Urinary bladder (tissue), 3 donors: ENCODE measurements at regions not wholly inside any gene's neighbourhood (a gene's known extent, or its start where the extent isn't known, plus 50 kb on each side); places are given as distances from the start of the nearest gene placed in this dataset.

Experiments used
- DNase-seq: peaks from one replicate; pipeline ENCODE4 v3.0.0-alpha.2; 2015; ENCODE audit errors: extremely low spot score
- H3K27ac ChIP-seq: one replicate; pipeline ENCODE4 v1.5.1; 2013; ENCODE audit warnings: low read depth, mild to moderate bottlenecking, moderate library complexity
- H3K36me3 ChIP-seq: one replicate; pipeline ENCODE4 v1.6.1; 2013; ENCODE audit warnings: mild to moderate bottlenecking, moderate library complexity; ENCODE audit not compliant: insufficient read depth
- H3K4me1 ChIP-seq: one replicate; pipeline ENCODE4 v1.6.1; 2013; ENCODE audit warnings: mild to moderate bottlenecking, moderate library complexity; ENCODE audit not compliant: insufficient read depth
- H3K4me3 ChIP-seq: one replicate; pipeline ENCODE4 v1.5.1; 2013; ENCODE audit warnings: low read depth, low read length
- WGBS: extraction: QIAGEN DNeasy Blood & Tissue Kit; methylation state at CpG from one replicate; pipeline ENCODE4 v1.1.7; 2013; 5-methylcytosine and 5-hydroxymethylcytosine counted together
- donor health status: healthy with polysubstance abuse.
- donor health status: healthy.

DNA sequence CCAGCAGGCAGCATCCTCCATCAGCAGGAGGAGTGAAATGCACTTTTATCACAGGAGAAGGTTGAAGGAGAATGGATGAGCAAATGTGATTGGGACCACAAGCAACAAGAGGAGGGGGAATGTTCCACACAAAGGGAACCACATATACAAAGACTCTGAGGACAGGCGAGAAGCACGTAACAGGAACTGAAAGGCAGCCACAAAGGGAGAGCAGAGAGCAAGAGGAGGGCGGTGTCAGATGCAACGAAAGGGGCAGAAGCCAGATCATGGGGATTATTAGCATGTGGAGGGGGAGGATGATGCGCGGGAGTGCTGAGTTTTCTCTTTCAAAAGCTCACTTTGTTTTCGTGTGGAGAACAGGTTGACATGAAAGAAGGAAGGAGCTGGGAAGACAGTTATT is 241.1 kb downstream of the SPTSSA start:
- Histone ChIP-seq H3K27ac (no peak overlapping the region), H3K36me3 (no peaks in the 10 kb centered on the region), H3K4me3 (no peak overlapping the region), H3K4me1 (no peaks in the 10 kb centered on the region)
- 72% methylated on average over 7 of the region's 7 CpGs for WGBS
- DNase-seq: no peak

DNA sequence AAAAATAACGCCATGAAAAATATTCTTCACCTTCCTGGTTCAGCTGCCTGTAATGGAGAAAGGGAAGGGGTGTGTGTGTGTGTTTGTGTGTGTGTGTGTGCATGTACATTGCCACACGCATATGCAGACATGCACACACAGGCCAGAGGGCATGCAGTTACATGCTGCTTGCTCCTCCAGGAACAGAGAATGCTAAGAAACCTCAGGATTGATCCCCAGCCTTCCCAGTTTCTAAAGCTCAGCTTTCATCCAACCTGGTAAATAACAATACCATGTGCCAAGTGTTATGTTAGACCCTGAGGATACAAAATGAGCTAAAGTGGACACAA is 241.7 kb downstream of the SPTSSA start:
- Histone ChIP-seq H3K4me3 (no peak overlapping the region), H3K27ac (no peak overlapping the region), H3K36me3 (no peaks in the 10 kb centered on the region), H3K4me1 (no peaks in the 10 kb centered on the region)
- 46% methylated on average over 2 of the region's 2 CpGs for WGBS
- DNase-seq: no peak

DNA sequence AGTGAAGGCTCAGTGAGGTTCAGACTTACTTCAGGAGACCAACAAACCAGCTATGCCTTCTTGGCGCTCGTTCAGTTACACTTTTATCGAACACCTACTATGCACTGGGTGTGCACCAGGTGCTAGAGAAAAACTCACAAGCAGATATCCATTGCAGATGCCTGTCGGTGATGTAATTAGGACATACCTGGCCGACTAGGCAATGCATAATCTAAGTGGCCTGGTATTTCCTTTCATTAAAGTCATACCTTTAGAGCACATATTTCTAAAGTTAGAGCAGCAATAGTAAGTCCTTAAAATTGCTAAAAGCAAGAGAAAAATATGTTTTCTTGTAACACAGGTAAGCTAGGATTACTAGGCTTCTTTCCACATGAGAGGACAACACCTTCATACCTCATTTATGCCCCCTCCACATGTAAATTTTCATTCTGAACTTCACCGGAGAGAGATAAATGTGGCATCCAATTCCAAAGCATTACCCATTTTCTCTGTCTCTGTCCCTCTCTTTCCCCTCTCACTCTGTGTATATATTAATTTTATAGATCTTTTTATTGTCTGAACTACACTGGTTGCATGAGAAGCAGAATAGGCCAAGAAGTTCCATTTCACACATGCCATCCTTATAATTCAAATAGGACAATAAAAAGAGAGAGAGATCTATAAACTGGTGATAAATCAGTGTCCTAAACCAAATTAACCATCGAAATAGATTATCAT is 242.2 kb downstream of the SPTSSA start:
- Histone ChIP-seq H3K4me3 (no peak overlapping the region), H3K36me3 (no peaks in the 10 kb centered on the region), H3K27ac (no peak overlapping the region), H3K4me1 (no peaks in the 10 kb centered on the region)
- DNase-seq: no peak
- whole genome bisulfite sequencing: 86% methylated on average over 7 of the region's 7 CpGs

DNA sequence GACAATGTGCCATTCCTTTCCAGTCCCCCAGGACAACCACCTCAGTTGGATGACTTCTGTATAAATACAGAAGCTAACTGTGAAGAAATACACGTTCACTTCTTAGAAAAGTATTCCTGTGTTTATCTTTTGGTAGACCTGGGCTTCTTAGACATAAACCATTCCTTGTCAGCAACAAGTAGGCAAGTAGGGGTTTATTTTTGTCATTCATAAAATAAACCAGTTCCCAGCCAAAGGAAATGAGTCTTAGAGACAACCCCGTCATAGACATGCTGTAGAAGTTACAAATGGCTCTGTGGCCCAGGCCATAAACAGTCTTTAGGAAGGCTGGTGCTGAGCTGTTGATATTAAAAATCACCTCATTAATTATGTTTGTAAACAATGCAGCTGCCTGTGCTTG is 243.2 kb downstream of the SPTSSA start:
- no peak for DNase-seq
- no peaks in the 10 kb centered on the region for H3K4me1 ChIP-seq
- H3K27ac ChIP-seq: no peak overlapping the region
- no peak overlapping the region for H3K4me3 ChIP-seq
- H3K36me3 ChIP-seq: no peaks in the 10 kb centered on the region
- 51% methylated on average over 2 of the region's 2 CpGs for WGBS

DNA sequence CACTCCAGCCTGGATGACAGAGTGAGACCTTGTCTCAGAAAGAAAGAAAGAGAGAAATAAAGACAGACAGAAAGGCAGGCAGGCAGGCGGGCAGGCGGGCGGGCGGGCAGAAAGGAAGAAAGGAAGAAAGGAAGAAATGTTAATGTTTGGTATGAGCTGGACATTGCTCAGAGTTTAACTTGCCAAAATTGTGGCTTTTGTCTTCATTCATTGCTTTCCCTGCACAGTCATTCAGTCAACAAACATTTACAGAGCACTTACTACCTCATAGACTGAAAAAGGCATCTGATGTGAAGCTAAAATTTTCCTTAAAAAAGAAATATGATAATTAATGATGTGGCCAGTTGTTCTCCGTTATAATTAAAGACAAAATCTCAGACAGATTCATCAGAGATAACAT is 247.1 kb downstream of the SPTSSA start:
- no peaks in the 10 kb centered on the region for H3K4me1 ChIP-seq
- H3K27ac ChIP-seq: no peak overlapping the region
- 90% methylated on average over 5 of the region's 5 CpGs for WGBS
- no peaks in the 10 kb centered on the region for H3K36me3 ChIP-seq
- DNase-seq: no peak
- no peak overlapping the region for H3K4me3 ChIP-seq

DNA sequence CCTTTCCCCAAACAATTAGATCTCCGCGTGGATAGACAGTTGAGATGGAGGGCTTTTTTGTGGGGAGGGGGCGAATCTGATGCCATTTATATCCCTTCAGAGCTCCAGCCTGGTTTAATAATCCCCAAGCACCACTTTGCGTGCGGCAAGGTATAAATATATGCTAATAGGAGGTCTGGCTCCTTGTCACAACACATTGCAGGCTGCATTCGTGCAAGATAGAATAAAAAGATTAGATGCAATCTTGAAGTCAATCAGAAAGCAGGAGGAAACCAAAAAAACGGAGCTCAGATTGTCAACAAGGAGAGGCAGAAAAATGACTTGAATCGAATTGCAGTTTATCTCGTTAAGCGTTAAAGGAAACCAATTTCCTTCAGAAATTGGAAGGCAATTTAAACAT is 248.7 kb downstream of the SPTSSA start:
- 79% methylated on average over 10 of the region's 10 CpGs for WGBS
- H3K36me3 ChIP-seq: no peaks in the 10 kb centered on the region
- no peak overlapping the region for H3K27ac ChIP-seq
- H3K4me1 ChIP-seq: no peaks in the 10 kb centered on the region
- no peak for DNase-seq
- H3K4me3 ChIP-seq: no peak overlapping the region

DNA sequence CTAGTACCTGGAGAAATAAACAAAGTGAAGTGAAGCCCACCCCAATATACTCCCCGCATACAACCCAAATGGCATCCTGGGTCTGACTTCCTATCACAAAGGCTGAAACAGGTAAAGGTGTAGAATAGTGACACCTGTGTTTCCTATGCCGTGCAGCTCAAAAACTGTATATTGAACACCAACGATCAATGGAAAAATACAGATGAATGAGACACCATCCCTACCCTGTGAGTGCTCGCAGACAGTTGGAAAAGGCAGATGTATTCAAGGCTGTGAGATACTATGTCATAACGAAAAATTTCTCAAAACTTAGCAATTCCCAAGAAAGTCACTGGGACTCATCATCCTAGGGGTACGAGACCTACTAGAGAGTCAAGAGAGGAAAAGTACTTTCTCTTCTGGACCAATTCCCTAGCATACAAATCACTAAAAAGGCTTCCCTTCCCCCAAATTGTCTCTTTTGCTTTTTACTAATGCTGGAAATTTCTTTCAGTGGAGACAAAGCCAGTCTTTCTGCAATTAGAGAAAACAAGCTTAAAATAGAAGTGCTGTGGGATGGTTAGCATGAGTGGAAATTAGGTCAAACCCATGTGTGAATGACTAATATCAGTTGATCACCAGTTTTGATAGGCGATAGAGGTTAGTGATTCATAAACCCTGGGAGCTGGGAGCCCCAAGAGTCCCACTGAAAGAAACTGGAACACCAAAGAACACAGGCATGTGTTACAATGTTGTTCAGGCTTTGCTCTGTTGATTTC is 249.7 kb downstream of the SPTSSA start:
- no peaks in the 10 kb centered on the region for H3K4me1 ChIP-seq
- 91% methylated on average over 7 of the region's 7 CpGs for WGBS
- no peak overlapping the region for H3K4me3 ChIP-seq
- H3K27ac ChIP-seq: no peak overlapping the region
- H3K36me3 ChIP-seq: no peaks in the 10 kb centered on the region
- DNase-seq: no peak

DNA sequence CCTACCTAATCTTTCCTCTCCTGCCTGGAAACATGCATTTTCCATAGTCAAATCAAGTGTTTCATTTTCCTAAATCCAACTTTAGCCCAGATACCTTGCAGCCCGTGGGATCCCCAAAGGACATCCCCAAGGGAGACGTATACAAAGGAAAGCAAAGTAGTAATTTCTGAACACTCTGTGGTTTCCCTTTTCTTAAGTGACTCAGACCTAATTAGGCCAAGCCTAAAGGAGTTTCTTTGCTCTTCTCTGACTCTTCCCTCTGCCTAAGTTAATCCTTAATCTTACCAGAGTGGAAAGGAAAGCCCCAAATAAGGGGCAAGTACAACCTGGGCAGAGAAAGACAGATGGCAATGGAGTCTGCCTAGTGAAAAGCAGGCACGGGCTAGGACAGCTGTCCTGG is 250.3 kb downstream of the SPTSSA start:
- no peak for DNase-seq
- WGBS: 86% methylated on average over 3 of the region's 3 CpGs
- H3K4me1 ChIP-seq: no peaks in the 10 kb centered on the region
- H3K4me3 ChIP-seq: no peak overlapping the region
- no peaks in the 10 kb centered on the region for H3K36me3 ChIP-seq
- H3K27ac ChIP-seq: no peak overlapping the region

DNA sequence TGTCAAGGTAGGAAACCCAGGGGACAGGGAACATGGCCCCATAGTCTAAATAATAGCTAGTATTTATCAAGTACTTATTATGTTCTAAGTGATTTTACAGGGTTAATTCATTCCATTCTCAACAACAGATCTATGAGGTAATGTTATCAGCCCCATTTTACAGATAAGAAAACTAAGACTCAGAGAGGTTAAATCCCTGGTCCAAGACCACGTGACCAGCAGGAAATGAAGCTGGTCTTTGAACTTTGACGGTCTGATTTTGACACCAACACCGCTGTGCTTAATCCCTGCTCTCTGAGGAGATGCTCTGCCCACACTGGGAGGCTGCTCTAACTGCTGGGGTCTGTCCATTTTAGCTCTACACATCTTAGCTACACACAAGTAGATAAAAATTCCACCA is 253.5 kb downstream of the SPTSSA start:
- no peak overlapping the region for H3K27ac ChIP-seq
- H3K36me3 ChIP-seq: no peaks in the 10 kb centered on the region
- no peak for DNase-seq
- no peaks in the 10 kb centered on the region for H3K4me1 ChIP-seq
- 67% methylated on average over 3 of the region's 3 CpGs for WGBS
- no peak overlapping the region for H3K4me3 ChIP-seq

DNA sequence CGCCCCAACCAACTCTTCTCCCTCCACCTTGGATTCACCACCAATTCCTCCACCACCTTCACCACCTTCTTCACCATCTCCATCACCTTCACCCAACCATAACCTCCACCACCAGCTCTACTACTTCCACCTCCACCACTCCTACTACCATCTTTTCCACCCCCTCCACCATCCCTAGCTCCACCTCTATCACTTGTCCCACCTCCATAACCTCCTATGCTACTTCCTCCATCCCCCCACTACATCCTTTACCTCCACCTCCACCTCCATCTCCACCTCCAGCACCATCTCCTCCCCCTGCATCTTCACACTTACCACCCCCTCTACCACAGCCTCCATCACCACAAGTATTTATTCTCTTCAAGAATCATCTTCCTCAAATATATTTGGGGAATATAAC is 254.9 kb upstream of the EGLN3 start:
- 100% methylated on average over 1 of the region's 1 CpG for WGBS
- Histone ChIP-seq H3K4me1 (no peaks in the 10 kb centered on the region), H3K4me3 (no peak overlapping the region), H3K36me3 (no peaks in the 10 kb centered on the region), H3K27ac (no peak overlapping the region)
- DNase-seq: no peak

DNA sequence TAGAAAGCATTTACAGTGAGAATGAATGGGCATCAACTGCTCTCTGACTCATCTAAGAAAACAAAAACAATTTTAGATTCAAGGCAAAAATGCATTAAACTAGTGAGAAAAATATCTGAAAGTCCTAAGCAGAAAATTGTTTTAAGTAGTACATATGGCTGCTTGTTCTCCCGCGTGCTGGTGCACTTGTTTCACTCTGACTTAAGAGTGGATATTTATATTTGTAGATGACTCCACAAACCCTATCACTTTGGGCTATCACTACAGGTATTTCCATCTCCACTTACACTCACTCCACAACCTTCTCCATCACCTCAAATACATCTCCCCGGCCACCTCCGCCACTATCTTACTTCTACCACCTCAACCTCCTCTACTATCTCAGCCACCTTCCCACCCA is 253.9 kb upstream of the EGLN3 start:
- Histone ChIP-seq H3K4me1 (no peaks in the 10 kb centered on the region), H3K27ac (no peak overlapping the region)
- whole genome bisulfite sequencing: 80% methylated on average over 4 of the region's 4 CpGs

DNA sequence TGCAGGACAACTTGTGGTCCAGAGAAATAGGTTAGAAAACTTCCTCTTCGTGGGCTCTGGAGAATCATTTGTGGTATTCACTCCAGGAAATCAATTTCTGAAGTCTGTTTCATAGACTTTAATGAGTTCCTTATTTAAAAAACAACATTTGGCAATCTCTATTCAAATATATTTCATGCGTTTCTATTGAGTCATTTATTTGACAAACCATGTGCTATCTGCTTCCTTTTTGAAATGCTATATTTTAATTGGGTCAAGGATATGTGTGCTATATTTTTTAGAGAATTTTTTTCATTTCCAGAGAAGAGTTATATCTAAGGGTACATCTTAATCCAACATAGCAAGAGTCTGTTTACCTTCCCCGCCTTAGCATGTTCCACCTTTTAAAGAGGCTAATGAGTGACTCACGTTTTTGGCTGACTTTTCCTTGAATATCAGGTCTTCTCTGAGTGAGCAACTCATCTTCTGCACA is 252.4 kb upstream of the EGLN3 start:
- Histone ChIP-seq H3K36me3 (no peaks in the 10 kb centered on the region), H3K4me1 (no peaks in the 10 kb centered on the region), H3K27ac (no peak overlapping the region), H3K4me3 (no peak overlapping the region)
- 55% methylated on average over 4 of the region's 4 CpGs for WGBS
- peak; percentile 41 for DNase-seq

More for the DNA sequence above, 253.9 kb upstream of the EGLN3 start:
- Histone ChIP-seq H3K36me3 (no peaks in the 10 kb centered on the region), H3K4me3 (no peak overlapping the region)
- no peak for DNase-seq

DNA sequence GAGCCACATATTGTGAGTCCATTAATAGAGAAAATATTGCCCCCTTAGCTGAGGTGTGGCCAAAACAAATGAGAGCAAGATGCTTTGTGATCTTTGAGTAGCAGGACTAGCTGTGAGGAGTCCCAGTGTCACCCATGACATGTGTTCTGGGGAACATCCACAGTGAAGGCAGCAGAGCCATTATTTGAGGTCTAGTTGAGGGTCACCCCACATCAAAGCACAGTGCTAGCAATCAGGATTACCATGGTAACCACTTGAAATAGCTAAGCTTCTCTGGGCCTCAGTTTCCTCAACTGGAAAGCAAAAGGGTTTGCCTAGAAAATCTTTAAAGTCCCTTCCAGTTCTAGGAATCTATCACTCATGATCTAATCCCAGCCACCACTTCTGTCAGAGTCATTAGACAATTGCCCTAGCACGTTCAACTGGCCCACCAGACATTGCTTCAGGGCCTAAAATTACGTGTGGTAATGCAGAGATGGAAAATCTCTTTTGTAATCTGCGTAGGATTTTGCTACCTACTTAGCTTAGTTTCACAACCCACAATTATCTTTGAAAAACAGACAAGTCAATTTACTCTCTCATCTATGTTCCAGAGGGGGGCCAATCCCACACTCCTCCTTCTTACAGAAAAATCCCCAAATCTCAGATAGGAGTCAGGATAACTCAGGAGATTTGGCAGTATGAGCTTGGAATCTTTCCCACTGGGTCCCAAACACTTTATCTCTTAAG is 251.2 kb upstream of the EGLN3 start:
- no peak for DNase-seq
- WGBS: 83% methylated on average over 3 of the region's 3 CpGs
- no peaks in the 10 kb centered on the region for H3K4me1 ChIP-seq
- H3K27ac ChIP-seq: no peak overlapping the region
- no peak overlapping the region for H3K4me3 ChIP-seq
- no peaks in the 10 kb centered on the region for H3K36me3 ChIP-seq

DNA sequence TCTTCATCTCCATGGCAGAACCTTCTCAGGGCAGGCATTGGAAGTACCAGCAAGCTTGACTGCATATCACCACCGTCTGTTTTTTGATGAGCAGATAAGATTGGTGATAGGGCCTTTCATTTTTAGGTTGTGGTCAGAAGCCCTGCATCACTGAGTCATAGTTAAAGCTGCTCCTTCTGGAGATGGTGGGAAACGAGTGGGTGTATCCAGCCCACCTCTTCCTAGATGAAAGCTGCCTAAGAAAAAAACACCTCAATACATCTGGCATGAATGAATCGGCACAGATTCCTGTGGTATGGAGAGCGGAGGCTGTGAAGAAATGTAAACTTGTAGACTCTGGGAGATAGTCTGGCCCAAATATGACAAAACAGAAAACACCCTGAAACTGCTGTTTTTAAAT is 248.7 kb upstream of the EGLN3 start:
- WGBS: 56% methylated on average over 4 of the region's 4 CpGs
- DNase-seq: no peak

More for the DNA sequence above, 248.7 kb upstream of the EGLN3 start:
- Histone ChIP-seq H3K4me3 (no peak overlapping the region), H3K4me1 (no peaks in the 10 kb centered on the region), H3K36me3 (no peaks in the 10 kb centered on the region), H3K27ac (no peak overlapping the region)
